Anterior cingulate cortex (tissue), 58 donors: ENCODE measurements at regions not wholly inside any gene's neighbourhood (a gene's known extent, or its start where the extent isn't known, plus 50 kb on each side); places are given as distances from the start of the nearest gene placed in this dataset.
"Not testable (repeated sequence)": the region's sequence is repeated elsewhere in the genome, so short reads cannot be mapped to it uniquely, and the experiment has no call there.

Experiments used
- DNase-seq, 58 donors: peaks; one replicate each; lab custom pipeline; 2025; lab: John Stamatoyannopoulos, UW

- DNase-seq: no peak
Measured at GRCh38 chr17:77611791-77612502, 346.6 kb upstream of the TNRC6C start.

- no peak for DNase-seq
Measured at GRCh38 chr17:77613218-77613617, 345.3 kb upstream of the TNRC6C start.

- DNase-seq: no peak
Measured at GRCh38 chr17:77613627-77614026, 344.9 kb upstream of the TNRC6C start.

GRCh38 chr17:77615703-77616253, 342.7 kb upstream of the TNRC6C start:
- no peak for DNase-seq

GRCh38 chr17:77616254-77616731, 342.2 kb upstream of the TNRC6C start:
- DNase-seq: no peak

- DNase-seq: no peak
Measured at GRCh38 chr17:77617516-77617915, 341.0 kb upstream of the TNRC6C start.

- no peak for DNase-seq
Measured at GRCh38 chr17:77618173-77618572, 340.3 kb upstream of the TNRC6C start.

- no peak for DNase-seq
Measured at GRCh38 chr17:77618731-77619130, 339.8 kb upstream of the TNRC6C start.

GRCh38 chr17:77619326-77619725, 339.2 kb upstream of the TNRC6C start:
- DNase-seq: no peak

- DNase-seq: no peak
Measured at GRCh38 chr17:77619851-77620250, 338.7 kb upstream of the TNRC6C start.

GRCh38 chr17:77620282-77620681, 338.2 kb upstream of the TNRC6C start:
- DNase-seq: no peak

- not testable (repeated sequence) for DNase-seq
Measured at GRCh38 chr17:77622084-77622483, 336.4 kb upstream of the TNRC6C start.

GRCh38 chr17:77622647-77623046, 335.9 kb upstream of the TNRC6C start:
- DNase-seq: no peak

- not testable (repeated sequence) for DNase-seq
Measured at GRCh38 chr17:77623321-77623720, 335.2 kb upstream of the TNRC6C start.

- DNase-seq: no peak
Measured at GRCh38 chr17:77628035-77628434, 330.5 kb upstream of the TNRC6C start.

- DNase-seq: not testable (repeated sequence)
Measured at GRCh38 chr17:77629284-77629683, 329.2 kb upstream of the TNRC6C start.

GRCh38 chr17:77631307-77631706, 327.2 kb upstream of the TNRC6C start:
- no peak for DNase-seq

GRCh38 chr17:77632619-77633018, 325.9 kb upstream of the TNRC6C start:
- DNase-seq: no peak

- no peak for DNase-seq
Measured at GRCh38 chr17:77634710-77635109, 323.8 kb upstream of the TNRC6C start.

GRCh38 chr17:77635176-77635575, 323.3 kb upstream of the TNRC6C start:
- DNase-seq: no peak

GRCh38 chr17:77635785-77636184, 322.7 kb upstream of the TNRC6C start:
- not testable (repeated sequence) for DNase-seq
